ENCODE measurements at regions not wholly inside any gene's neighbourhood (a gene's known extent, or its start where the extent isn't known, plus 50 kb on each side); places are given as distances from the start of the nearest gene placed in this dataset.

GRCh38 chr16:51869176-51869575 is 677.8 kb downstream of the TOX3 start:
- no peaks in the 10 kb centered on the region for H3K9me3 ChIP-seq (ENCODE audit: control insufficient read depth in 2 of 2, low read length in 2 of 2)
- H3K4me3 ChIP-seq (ENCODE audit: low read length in 2 of 2): no peak overlapping the region
- no peaks in the 10 kb centered on the region for H3K4me1 ChIP-seq (ENCODE audit: control insufficient read depth, insufficient read depth, low read length)
- no peak overlapping the region for H3K27ac ChIP-seq (ENCODE audit: low read length)
- no peaks in the 10 kb centered on the region for H3K36me3 ChIP-seq (ENCODE audit: control insufficient read depth in 2 of 2, insufficient read depth in 2 of 2, low read length in 2 of 2)
- H3K27me3 ChIP-seq (ENCODE audit: control insufficient read depth in 1 of 2, insufficient read depth in 2 of 2, low read length in 2 of 2): no peaks in the 10 kb centered on the region
- no peak overlapping the region for H3K9ac ChIP-seq (ENCODE audit: low read length in 2 of 2)

GRCh38 chr16:51868631-51869030 is 678.3 kb downstream of the TOX3 start:
- Histone ChIP-seq H3K4me1 (ENCODE audit: control insufficient read depth, insufficient read depth, low read length) (no peaks in the 10 kb centered on the region), H3K27ac (ENCODE audit: low read length) (no peak overlapping the region), H3K4me3 (ENCODE audit: low read length in 2 of 2) (no peak overlapping the region), H3K27me3 (ENCODE audit: control insufficient read depth in 1 of 2, insufficient read depth in 2 of 2, low read length in 2 of 2) (no peaks in the 10 kb centered on the region), H3K36me3 (ENCODE audit: control insufficient read depth in 2 of 2, insufficient read depth in 2 of 2, low read length in 2 of 2) (no peaks in the 10 kb centered on the region), H3K9me3 (ENCODE audit: control insufficient read depth in 2 of 2, low read length in 2 of 2) (no peaks in the 10 kb centered on the region), H3K9ac (ENCODE audit: low read length in 2 of 2) (no peak overlapping the region)

DNA sequence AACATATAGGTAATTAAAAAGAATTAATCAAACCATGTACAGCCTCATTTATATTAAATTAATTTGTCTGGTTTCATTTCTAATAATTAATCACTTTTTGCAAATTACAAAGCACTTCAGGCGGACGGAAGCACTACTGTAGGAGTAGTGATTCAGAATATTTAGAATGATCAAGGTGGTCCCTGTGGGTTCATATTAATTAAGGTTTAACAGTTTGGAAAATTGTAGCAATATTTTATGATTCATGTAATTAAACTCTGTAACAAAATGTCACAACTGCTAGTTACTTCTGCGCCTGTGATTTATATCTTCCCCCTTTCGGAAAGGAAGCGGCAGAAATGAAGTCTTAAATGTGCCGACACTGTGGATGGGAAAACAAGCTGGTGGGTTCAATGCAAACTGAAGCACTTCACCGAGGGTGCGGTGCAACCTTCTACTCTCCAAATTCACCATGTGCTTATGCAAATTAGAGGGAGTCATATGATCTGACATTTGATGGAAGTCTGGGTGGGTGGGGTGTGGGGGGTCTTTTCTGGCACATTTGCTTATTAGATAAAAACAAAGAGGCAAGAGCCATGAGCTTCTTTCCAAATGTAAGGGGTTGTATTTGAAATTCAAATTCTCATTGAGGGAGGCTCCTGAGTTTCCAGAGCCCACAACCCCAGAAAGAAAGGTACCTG is 679.4 kb downstream of the TOX3 start:
- no peak overlapping the region for H3K9ac ChIP-seq (ENCODE audit: low read length in 2 of 2)
- H3K27me3 ChIP-seq (ENCODE audit: control insufficient read depth in 1 of 2, insufficient read depth in 2 of 2, low read length in 2 of 2): no peaks in the 10 kb centered on the region
- H3K4me3 ChIP-seq (ENCODE audit: low read length in 2 of 2): no peak overlapping the region
- no peaks in the 10 kb centered on the region for H3K9me3 ChIP-seq (ENCODE audit: control insufficient read depth in 2 of 2, low read length in 2 of 2)
- H3K4me1 ChIP-seq (ENCODE audit: control insufficient read depth, insufficient read depth, low read length): no peaks in the 10 kb centered on the region
- no peak overlapping the region for H3K27ac ChIP-seq (ENCODE audit: low read length)
- no peaks in the 10 kb centered on the region for H3K36me3 ChIP-seq (ENCODE audit: control insufficient read depth in 2 of 2, insufficient read depth in 2 of 2, low read length in 2 of 2)

DNA sequence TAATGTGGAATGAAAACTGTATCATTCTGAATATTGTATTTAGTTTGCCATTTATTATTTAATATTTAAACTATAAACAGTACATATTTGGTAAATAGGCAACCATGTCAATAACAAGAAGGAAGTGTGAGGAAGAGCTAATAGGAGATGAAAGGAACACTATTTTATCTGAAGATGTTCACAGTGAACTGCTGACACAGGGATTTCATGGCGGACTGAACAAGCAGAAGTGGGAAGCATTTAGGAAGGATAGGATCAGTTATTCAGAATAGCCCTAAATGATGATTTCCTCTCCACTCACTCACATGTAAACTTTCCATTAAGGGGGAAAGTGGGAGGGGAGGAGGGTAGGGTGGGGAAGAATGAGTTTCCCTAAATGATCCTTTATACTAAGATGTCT is 682.4 kb downstream of the TOX3 start:
- Histone ChIP-seq H3K9me3 (ENCODE audit: control insufficient read depth in 2 of 2, low read length in 2 of 2) (no peaks in the 10 kb centered on the region), H3K4me3 (ENCODE audit: low read length in 2 of 2) (no peak overlapping the region), H3K36me3 (ENCODE audit: control insufficient read depth in 2 of 2, insufficient read depth in 2 of 2, low read length in 2 of 2) (no peaks in the 10 kb centered on the region), H3K27ac (ENCODE audit: low read length) (no peak overlapping the region), H3K9ac (ENCODE audit: low read length in 2 of 2) (no peak overlapping the region), H3K4me1 (ENCODE audit: control insufficient read depth, insufficient read depth, low read length) (no peaks in the 10 kb centered on the region), H3K27me3 (ENCODE audit: control insufficient read depth in 1 of 2, insufficient read depth in 2 of 2, low read length in 2 of 2) (no peaks in the 10 kb centered on the region)

GRCh38 chr16:51854401-51854951 is 692.5 kb downstream of the TOX3 start:
- no peaks in the 10 kb centered on the region for H3K4me1 ChIP-seq (ENCODE audit: control insufficient read depth, insufficient read depth, low read length)
- H3K27ac ChIP-seq (ENCODE audit: low read length): no peak overlapping the region
- H3K9me3 ChIP-seq (ENCODE audit: control insufficient read depth in 2 of 2, low read length in 2 of 2): no peaks in the 10 kb centered on the region
- no peaks in the 10 kb centered on the region for H3K36me3 ChIP-seq (ENCODE audit: control insufficient read depth in 2 of 2, insufficient read depth in 2 of 2, low read length in 2 of 2)
- H3K27me3 ChIP-seq (ENCODE audit: control insufficient read depth in 1 of 2, insufficient read depth in 2 of 2, low read length in 2 of 2): no peaks in the 10 kb centered on the region
- no peak overlapping the region for H3K9ac ChIP-seq (ENCODE audit: low read length in 2 of 2)
- no peak overlapping the region for H3K4me3 ChIP-seq (ENCODE audit: low read length in 2 of 2)

GRCh38 chr16:51853586-51853985 is 693.4 kb downstream of the TOX3 start:
- H3K9me3 ChIP-seq (ENCODE audit: control insufficient read depth in 2 of 2, low read length in 2 of 2): no peaks in the 10 kb centered on the region
- no peaks in the 10 kb centered on the region for H3K36me3 ChIP-seq (ENCODE audit: control insufficient read depth in 2 of 2, insufficient read depth in 2 of 2, low read length in 2 of 2)
- no peaks in the 10 kb centered on the region for H3K27me3 ChIP-seq (ENCODE audit: control insufficient read depth in 1 of 2, insufficient read depth in 2 of 2, low read length in 2 of 2)
- no peak overlapping the region for H3K4me3 ChIP-seq (ENCODE audit: low read length in 2 of 2)
- H3K27ac ChIP-seq (ENCODE audit: low read length): no peak overlapping the region
- H3K9ac ChIP-seq (ENCODE audit: low read length in 2 of 2): no peak overlapping the region
- no peaks in the 10 kb centered on the region for H3K4me1 ChIP-seq (ENCODE audit: control insufficient read depth, insufficient read depth, low read length)

GRCh38 chr16:51852892-51853291 is 694.1 kb downstream of the TOX3 start:
- Histone ChIP-seq H3K36me3 (ENCODE audit: control insufficient read depth in 2 of 2, insufficient read depth in 2 of 2, low read length in 2 of 2) (no peaks in the 10 kb centered on the region), H3K27me3 (ENCODE audit: control insufficient read depth in 1 of 2, insufficient read depth in 2 of 2, low read length in 2 of 2) (no peaks in the 10 kb centered on the region), H3K4me1 (ENCODE audit: control insufficient read depth, insufficient read depth, low read length) (no peaks in the 10 kb centered on the region), H3K27ac (ENCODE audit: low read length) (no peak overlapping the region), H3K4me3 (ENCODE audit: low read length in 2 of 2) (no peak overlapping the region), H3K9ac (ENCODE audit: low read length in 2 of 2) (no peak overlapping the region), H3K9me3 (ENCODE audit: control insufficient read depth in 2 of 2, low read length in 2 of 2) (no peaks in the 10 kb centered on the region)

DNA sequence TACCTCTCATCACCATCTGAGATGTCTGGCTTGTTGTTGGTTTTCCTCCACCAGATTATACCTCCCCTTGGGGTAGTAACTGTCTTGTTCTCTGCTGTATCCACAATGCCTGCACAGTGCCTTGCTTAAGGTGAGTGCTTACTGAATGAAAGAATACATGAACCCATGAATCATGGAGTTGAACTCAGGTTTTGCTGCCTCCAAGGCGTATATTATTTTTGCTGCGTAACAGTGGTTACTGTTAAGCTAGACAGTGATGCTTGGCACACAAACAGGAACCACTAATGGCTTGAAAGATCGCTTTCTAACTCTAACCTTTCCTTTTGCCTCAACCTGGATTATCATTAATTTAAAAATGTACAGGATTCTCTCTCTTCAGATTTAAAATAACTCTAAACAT is 695.8 kb downstream of the TOX3 start:
- no peaks in the 10 kb centered on the region for H3K9me3 ChIP-seq (ENCODE audit: control insufficient read depth in 2 of 2, low read length in 2 of 2)
- no peaks in the 10 kb centered on the region for H3K27me3 ChIP-seq (ENCODE audit: control insufficient read depth in 1 of 2, insufficient read depth in 2 of 2, low read length in 2 of 2)
- no peaks in the 10 kb centered on the region for H3K4me1 ChIP-seq (ENCODE audit: control insufficient read depth, insufficient read depth, low read length)
- H3K4me3 ChIP-seq (ENCODE audit: low read length in 2 of 2): no peak overlapping the region
- H3K9ac ChIP-seq (ENCODE audit: low read length in 2 of 2): no peak overlapping the region
- no peak overlapping the region for H3K27ac ChIP-seq (ENCODE audit: low read length)
- no peaks in the 10 kb centered on the region for H3K36me3 ChIP-seq (ENCODE audit: control insufficient read depth in 2 of 2, insufficient read depth in 2 of 2, low read length in 2 of 2)

DNA sequence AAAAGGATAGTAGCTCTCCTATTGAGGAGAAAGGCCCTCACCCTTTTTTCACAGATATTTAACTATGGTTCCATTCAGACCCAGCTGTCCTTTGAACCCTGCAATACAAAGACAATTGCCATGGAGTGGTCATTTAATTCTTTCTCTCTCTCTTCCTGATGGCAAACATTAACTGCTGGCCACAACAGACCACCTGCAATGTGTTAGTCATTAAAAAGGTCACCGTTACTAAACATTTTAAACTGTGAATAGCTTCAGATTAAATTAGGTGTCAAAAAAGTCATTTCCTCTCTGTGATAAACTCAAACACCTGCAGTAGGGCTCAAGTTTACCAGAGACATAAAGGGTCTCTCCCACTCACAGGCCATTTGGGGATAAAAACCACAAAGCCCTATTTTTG is 697.2 kb downstream of the TOX3 start:
- Histone ChIP-seq H3K27me3 (ENCODE audit: control insufficient read depth in 1 of 2, insufficient read depth in 2 of 2, low read length in 2 of 2) (no peaks in the 10 kb centered on the region), H3K4me3 (ENCODE audit: low read length in 2 of 2) (no peak overlapping the region), H3K27ac (ENCODE audit: low read length) (no peak overlapping the region), H3K9me3 (ENCODE audit: control insufficient read depth in 2 of 2, low read length in 2 of 2) (no peaks in the 10 kb centered on the region), H3K4me1 (ENCODE audit: control insufficient read depth, insufficient read depth, low read length) (no peaks in the 10 kb centered on the region), H3K36me3 (ENCODE audit: control insufficient read depth in 2 of 2, insufficient read depth in 2 of 2, low read length in 2 of 2) (no peaks in the 10 kb centered on the region), H3K9ac (ENCODE audit: low read length in 2 of 2) (no peak overlapping the region)

- no peaks in the 10 kb centered on the region for H3K27me3 ChIP-seq (ENCODE audit: control insufficient read depth in 1 of 2, insufficient read depth in 2 of 2, low read length in 2 of 2)
- H3K9ac ChIP-seq (ENCODE audit: low read length in 2 of 2): no peak overlapping the region
- H3K4me1 ChIP-seq (ENCODE audit: control insufficient read depth, insufficient read depth, low read length): no peaks in the 10 kb centered on the region
- H3K9me3 ChIP-seq (ENCODE audit: control insufficient read depth in 2 of 2, low read length in 2 of 2): no peaks in the 10 kb centered on the region
- no peak overlapping the region for H3K27ac ChIP-seq (ENCODE audit: low read length)
- no peak overlapping the region for H3K4me3 ChIP-seq (ENCODE audit: low read length in 2 of 2)
- no peaks in the 10 kb centered on the region for H3K36me3 ChIP-seq (ENCODE audit: control insufficient read depth in 2 of 2, insufficient read depth in 2 of 2, low read length in 2 of 2)
Measured at GRCh38 chr16:51845586-51846305, 694.7 kb upstream of the SALL1 start.

Data from stomach smooth muscle (tissue), 2 donors.